ENCODE measurements at regions not wholly inside any gene's neighbourhood (a gene's known extent, or its start where the extent isn't known, plus 50 kb on each side); places are given as distances from the start of the nearest gene placed in this dataset.

GRCh38 chr3:13176445-13176844 is 103.2 kb upstream of the IQSEC1 start:
- DNase-seq, result no peak
- POLR2A ChIA-PET (ENCODE audit: unreplicated experiment), result no interaction called here
- H3K27ac ChIP-seq, result no peak overlapping the region
- H2AFZ ChIP-seq, result no peak overlapping the region
- no peak overlapping the region for H3K4me3 ChIP-seq
- no peaks in the 10 kb centered on the region for H4K20me1 ChIP-seq (ENCODE audit: insufficient read depth)
- H3K9me3 ChIP-seq (ENCODE audit: insufficient read depth, low read depth), result peaks cover 17% of the 10 kb centered on the region
- no TSS peak for BruUV-seq (replicated peaks)
- H3K9me2 ChIP-seq (ENCODE audit: insufficient read depth), result no peaks in the 10 kb centered on the region
- H3K27me3 ChIP-seq (ENCODE audit: insufficient read depth, low read depth), result no peaks in the 10 kb centered on the region
- no peak for TF ChIP-seq EZH2 (IDR thresholded peaks at IDR 0.05; ENCODE audit: low read depth)
- TF ChIP-seq, protein P1, sequence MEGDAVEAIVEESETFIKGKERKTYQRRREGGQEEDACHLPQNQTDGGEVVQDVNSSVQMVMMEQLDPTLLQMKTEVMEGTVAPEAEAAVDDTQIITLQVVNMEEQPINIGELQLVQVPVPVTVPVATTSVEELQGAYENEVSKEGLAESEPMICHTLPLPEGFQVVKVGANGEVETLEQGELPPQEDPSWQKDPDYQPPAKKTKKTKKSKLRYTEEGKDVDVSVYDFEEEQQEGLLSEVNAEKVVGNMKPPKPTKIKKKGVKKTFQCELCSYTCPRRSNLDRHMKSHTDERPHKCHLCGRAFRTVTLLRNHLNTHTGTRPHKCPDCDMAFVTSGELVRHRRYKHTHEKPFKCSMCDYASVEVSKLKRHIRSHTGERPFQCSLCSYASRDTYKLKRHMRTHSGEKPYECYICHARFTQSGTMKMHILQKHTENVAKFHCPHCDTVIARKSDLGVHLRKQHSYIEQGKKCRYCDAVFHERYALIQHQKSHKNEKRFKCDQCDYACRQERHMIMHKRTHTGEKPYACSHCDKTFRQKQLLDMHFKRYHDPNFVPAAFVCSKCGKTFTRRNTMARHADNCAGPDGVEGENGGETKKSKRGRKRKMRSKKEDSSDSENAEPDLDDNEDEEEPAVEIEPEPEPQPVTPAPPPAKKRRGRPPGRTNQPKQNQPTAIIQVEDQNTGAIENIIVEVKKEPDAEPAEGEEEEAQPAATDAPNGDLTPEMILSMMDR (conservative IDR thresholded peaks at IDR 0.05), result no peak
- CTCF ChIA-PET, result no interaction called here
- H3K4me1 ChIP-seq (replicated peaks; ENCODE audit: insufficient read depth), result no peaks in the 10 kb centered on the region
- intact Hi-C loops (cut with micrococcal nuclease; ENCODE audit: unreplicated experiment), result no loop called here
- H3K36me3 ChIP-seq (ENCODE audit: low read depth), result no peaks in the 10 kb centered on the region
- H3K79me2 ChIP-seq (ENCODE audit: low read depth), result no peaks in the 10 kb centered on the region
- H3F3A ChIP-seq (ENCODE audit: insufficient read depth, low read depth), result no peaks in the 10 kb centered on the region
- H3K4me2 ChIP-seq, result no peak overlapping the region

- Histone ChIP-seq H3K79me2 (ENCODE audit: low read depth) (no peaks in the 10 kb centered on the region), H2AFZ (no peak overlapping the region), H3K36me3 (ENCODE audit: low read depth) (no peaks in the 10 kb centered on the region), H3F3A (ENCODE audit: insufficient read depth, low read depth) (no peaks in the 10 kb centered on the region), H3K27me3 (ENCODE audit: insufficient read depth, low read depth) (no peaks in the 10 kb centered on the region), H3K9me3 (ENCODE audit: insufficient read depth, low read depth) (peaks cover 17% of the 10 kb centered on the region), H3K4me3 (no peak overlapping the region), H3K4me1 (replicated peaks; ENCODE audit: insufficient read depth) (no peaks in the 10 kb centered on the region), H4K20me1 (ENCODE audit: insufficient read depth) (no peaks in the 10 kb centered on the region), H3K4me2 (no peak overlapping the region), H3K9me2 (ENCODE audit: insufficient read depth) (no peaks in the 10 kb centered on the region), H3K27ac (no peak overlapping the region)
- DNase-seq, result no peak
- no TSS peak for BruUV-seq (replicated peaks)
- intact Hi-C loops (cut with micrococcal nuclease; ENCODE audit: unreplicated experiment), result no loop called here
- ChIA-PET CTCF (interaction anchor here (0.6 kb wide), 1 partner anchor 76 kb away, joined by 3 read pairs; no protein-coding TSS in a partner anchor), POLR2A (ENCODE audit: unreplicated experiment) (no interaction called here)
- TF ChIP-seq EZH2 (IDR thresholded peaks at IDR 0.05; ENCODE audit: low read depth), result no peak
- TF ChIP-seq, protein P1 (conservative IDR thresholded peaks at IDR 0.05), result no peak
Measured at GRCh38 chr3:13174803-13175135, 101.5 kb upstream of the IQSEC1 start.

DNA sequence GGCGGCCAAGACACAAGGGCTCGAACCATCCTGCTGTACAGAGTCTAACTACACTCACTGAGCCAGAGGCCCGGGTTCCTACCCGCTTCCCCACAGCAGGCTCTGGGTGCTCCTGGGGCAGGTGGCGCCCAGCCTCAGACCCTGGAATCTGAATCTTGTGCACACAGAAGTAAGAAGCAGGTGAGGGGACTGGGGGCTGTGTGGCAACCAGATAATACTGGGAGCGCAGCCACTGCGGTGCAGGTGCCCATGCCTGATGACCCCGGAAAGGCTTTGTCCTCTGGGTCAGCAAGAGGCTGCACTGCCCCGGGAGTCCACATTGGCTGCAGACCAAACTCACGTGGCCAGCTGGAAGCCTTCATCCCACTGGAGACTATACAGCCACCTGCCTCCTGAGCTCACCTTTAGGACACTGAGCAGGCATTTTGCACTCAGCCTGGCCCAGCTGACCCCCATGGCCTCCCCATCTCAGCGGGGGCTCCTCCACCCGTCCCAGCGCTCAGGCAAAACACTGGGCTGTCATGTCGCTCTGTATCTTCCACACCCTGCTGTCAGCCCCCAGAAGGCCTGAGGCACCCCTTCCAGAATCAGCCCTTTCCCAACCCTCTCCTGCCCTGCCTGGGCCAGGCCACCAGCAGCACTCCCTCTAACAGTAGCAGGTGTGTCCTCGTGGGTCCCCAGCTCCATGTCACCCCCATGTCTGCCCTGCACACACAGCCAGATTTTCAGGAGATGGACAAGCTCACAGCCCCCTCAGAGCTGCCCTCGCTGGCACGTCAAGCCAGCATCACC is 101.0 kb upstream of the IQSEC1 start:
- POLR2A ChIA-PET (ENCODE audit: unreplicated experiment), result no interaction called here
- Histone ChIP-seq H3K9me3 (ENCODE audit: insufficient read depth, low read depth) (peaks cover 14% of the 10 kb centered on the region), H3F3A (ENCODE audit: insufficient read depth, low read depth) (no peaks in the 10 kb centered on the region), H3K79me2 (ENCODE audit: low read depth) (no peaks in the 10 kb centered on the region), H4K20me1 (ENCODE audit: insufficient read depth) (no peaks in the 10 kb centered on the region), H3K27ac (no peak overlapping the region), H3K4me3 (no peak overlapping the region), H3K4me1 (replicated peaks; ENCODE audit: insufficient read depth) (no peaks in the 10 kb centered on the region), H3K9me2 (ENCODE audit: insufficient read depth) (no peaks in the 10 kb centered on the region), H3K27me3 (ENCODE audit: insufficient read depth, low read depth) (no peaks in the 10 kb centered on the region), H3K4me2 (no peak overlapping the region), H3K36me3 (ENCODE audit: low read depth) (no peaks in the 10 kb centered on the region), H2AFZ (no peak overlapping the region)
- CTCF ChIA-PET, result interaction anchor here (0.6 kb wide), 1 partner anchor 75 kb away, joined by 3 read pairs; no protein-coding TSS in a partner anchor
- DNase-seq, result no peak
- BruUV-seq (replicated peaks), result no TSS peak
- TF ChIP-seq EZH2 (IDR thresholded peaks at IDR 0.05; ENCODE audit: low read depth), result no peak
- TF ChIP-seq, protein P1 (conservative IDR thresholded peaks at IDR 0.05), result no peak
- intact Hi-C loops (cut with micrococcal nuclease; ENCODE audit: unreplicated experiment), result no loop called here
